Renal cortical epithelial cell (primary cell): ENCODE measurements at regions not wholly inside any gene's neighbourhood (a gene's known extent, or its start where the extent isn't known, plus 50 kb on each side); places are given as distances from the start of the nearest gene placed in this dataset.

Source experiments
- DNase-seq: peaks from one replicate; pipeline ENCODE4 v3.0.0-alpha.2; 2011; ENCODE audit warnings: low read depth

DNA sequence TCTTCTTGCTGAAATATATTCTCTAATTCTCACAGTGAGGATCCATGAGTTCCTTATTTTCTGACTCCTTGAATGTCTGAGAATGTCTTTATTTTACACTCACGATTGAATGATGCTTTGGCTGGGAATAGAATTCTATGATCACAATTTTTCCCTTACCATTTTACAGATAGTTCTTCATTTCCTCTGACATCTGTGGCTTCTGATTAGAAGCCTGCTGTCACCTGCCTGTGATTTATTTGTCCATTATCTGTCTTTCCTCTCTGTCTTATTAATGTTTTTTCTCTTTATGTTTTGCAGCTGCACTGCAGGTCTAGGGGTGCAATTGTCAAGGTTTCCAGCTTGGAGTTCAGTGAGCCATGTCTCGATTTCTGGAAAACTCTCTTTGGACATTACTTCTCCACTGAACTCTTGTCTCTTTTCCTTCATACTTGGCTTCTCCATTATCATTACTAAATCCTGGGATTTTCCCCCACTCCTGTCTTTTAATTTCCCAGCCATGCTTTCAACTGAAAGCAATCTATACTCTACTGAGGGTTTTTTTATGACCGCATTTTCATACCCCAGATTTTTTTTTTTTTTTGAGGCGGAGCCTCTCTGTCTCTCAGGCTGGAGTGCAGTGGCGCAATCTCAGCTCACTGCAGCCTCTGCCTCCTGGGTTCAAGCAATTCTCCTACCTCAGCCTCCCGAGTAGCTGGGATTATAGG is 85.8 kb upstream of the PRNP start:
- DNase-seq, result no peak

DNA sequence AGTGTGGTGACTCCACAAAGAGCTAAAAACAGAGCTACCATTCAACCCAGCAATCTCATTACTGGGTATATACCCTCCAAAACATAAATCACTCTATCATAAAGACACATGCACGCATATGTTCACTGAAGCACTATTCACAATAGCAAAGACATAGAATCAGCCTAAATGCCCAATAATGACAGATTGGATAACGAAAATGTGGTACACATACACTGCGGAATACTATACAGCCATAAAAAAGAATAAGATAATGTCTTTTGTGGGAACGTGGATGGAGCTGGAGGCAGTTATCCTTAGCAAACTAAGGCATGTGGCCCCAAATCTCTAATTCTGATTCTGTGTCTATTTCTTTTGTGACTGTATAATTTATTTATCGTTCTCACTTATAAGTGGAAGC is 89.0 kb upstream of the PRNP start:
- no peak for DNase-seq

DNA sequence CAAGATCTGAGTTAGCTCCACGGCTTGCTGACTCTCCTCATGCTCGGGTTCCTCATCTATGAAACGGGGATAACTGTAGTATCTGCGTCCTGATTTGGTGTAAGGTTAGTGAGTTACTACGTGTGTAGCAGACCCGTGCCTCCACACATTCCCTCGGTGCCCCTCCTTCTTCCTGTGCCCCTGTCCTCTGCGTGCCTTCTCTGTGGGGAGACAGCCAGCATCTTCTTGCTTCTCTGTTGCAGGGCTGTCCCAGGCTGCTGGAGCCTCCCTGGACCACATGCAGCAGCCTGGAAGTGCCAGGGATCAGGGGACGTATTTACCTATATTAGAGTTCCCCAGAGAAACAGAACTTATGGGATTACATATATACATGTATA is 93.1 kb upstream of the PRNP start:
- no peak for DNase-seq

DNA sequence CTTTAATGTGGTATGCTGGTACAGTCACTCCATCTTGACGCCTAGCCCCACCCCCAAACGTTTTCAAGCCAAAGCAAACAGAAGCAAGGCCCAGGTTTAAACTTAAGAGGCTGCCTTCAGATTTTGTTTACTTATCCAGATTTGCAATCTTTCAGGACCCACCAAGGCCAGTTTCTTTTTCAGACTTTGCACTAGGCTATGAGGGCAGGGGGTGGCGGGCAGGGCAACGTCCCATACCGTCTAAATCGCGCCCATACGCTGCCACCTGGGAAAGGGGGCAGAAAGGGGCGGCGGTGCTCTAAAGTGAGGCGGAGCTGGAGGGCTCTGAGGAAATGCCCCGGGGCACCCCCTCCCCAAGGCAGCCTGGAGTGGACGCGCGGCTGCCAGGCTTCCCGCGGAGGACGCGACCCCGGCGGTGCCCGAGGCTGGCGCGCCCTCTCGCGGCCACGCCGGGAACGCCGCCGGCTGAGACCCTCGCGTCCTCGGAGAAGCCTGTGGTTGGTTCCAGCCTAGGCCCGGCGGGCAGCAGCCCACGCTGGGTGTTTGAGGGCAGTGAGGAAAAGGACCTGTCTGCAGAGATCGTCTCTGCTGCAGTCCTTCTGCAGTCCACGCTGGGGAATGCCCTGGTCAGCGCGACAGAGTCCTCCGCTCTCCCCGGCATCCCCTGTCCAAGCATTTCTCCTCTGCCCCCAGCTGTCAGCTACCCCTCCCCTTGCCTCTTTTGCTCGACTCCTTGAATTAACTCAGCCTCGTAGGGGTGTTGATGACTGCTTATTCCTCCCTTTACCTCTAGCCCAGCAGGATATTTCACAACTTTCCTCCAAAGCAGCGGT is 93.7 kb upstream of the PRNP start:
- no peak for DNase-seq

DNA sequence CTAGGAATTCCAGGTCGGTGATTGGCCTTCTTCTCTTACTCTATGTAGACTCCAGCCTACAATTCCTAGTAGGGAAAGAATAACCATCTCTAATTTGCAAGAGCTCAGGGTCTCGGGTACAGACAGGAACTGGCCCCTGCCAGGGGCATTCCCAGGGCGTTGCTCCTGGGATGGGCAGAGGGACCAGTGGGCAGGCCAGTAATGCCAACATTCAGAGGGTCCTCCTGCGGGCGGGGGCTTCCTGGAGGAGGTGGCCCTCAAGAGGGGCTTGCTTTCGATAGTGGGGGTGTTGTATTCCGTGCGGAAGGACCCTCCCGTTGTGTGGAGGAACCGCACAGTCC is 94.3 kb upstream of the PRNP start:
- no peak for DNase-seq

DNA sequence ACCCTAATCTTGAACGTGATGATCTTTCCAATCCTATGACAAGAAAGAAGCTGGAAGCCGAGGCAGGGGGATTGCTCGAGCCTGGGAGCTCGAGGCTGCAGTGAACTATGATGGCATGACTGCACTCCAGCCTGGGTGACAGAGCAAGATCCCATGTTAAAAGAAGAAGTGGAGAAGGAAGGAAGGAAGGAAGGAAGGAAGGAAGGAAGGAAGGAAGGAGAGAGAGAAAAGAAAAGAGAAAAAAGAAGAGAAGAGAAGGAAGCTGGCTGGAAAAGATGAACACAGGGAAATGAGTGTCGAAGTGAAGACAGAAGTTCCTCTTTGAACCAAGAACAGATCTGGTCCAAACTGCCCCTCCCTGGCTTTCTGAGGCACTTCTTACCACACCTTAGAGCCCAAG is 100.5 kb upstream of the PRNP start:
- no peak for DNase-seq

DNA sequence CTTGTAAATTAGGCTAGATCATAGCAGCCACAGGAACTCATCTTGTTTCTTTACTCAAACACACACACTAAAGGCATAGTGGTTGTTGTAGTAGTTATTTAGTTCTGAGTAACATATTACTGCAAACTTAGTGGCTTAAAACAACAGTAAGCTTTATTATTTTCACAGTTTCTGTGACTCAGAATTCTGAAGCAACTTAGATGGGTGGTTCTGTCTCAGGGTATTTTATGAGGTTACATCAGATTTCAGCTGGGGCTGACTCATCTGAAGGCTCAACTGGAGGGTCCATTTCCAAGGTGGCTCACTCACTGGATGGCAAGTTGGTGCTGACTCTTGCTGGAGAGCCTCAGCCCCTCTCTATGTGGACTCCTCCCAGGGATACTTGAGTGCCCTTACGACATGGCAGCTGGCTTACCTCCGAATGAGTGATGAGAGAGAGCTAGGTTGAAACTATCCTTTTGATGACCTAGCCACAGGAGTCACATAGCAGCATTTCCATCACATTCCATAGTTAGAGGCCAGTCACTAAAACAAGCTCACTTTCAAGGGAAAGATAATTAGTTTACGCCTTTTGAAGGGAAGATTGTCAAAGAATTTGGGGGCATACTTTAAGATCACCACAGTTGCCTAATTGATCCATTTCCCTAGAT is 101.0 kb upstream of the PRNP start:
- DNase-seq, result peak; percentile 94

DNA sequence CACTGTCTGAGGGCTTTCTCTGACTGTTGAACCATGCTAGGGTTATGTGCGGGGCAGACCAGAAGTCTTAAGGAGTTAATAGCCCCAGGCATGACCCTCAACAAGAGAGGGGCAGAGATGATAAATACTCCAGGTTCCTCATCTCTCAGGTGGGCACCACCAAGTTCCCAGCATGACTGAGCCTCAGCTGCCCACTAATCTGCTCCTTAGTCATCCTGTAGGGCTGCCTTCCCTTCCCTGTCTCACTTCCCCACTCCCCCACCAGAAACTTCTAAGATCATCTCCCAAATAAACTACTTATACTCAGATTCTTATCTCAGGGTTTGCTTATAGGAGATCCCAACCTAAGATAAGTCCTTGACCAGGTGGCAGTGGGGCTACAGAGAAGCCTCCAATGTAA is 101.7 kb upstream of the PRNP start:
- DNase-seq, result no peak

DNA sequence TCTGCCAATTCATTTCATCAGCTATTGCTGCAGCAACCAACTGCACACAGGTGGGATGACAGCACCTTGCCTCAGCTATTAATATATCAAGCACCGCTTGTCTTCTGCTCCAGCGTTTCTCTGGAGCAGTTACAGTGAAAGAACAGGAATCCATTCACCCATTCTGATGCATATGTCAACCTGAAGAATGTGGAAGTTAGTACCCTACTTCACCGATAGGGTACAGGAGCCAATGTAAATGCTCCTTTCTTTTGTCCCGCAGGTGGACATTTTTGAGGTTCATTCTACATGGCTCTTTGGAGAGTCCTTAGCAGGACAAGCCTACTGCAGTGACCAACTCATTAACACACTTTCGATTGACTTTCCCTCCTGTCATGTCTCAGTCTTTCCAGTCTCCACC is 104.4 kb upstream of the PRNP start:
- no peak for DNase-seq

DNA sequence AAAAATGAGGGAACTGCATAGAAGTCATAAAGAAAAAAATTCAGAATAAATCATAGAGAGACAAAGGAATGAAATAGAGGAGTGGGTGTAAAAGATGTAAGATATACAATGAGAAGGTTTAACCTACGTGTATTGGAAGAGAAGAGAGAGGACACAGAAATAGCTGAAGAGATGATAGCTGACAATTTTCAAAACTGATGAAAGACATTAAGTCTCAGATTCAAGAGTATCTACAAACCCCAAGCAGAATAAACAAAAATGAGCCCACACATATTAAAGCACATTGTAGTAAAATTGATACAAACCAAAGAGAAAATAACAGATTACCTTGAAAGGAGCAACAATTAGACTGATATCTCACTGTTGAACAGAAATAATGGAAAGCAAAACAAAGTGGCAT is 107.9 kb upstream of the PRNP start:
- no peak for DNase-seq

DNA sequence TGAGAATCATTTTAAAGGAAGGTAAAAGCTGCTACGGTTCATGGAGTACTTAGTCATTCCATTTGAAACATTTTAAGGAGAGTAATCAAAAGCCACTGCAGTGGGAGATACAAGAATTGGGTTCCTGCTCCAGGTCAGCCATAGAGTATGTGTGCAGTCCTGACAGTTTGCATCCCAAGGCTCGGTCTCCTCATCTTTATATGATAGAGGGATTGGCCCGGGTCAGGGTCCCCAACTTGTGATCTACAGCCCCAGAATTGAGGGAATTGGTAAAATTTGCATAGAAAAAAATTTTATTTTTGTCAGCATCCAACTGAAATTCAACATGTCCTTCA is 111.9 kb upstream of the PRNP start:
- DNase-seq, result peak; percentile 94

DNA sequence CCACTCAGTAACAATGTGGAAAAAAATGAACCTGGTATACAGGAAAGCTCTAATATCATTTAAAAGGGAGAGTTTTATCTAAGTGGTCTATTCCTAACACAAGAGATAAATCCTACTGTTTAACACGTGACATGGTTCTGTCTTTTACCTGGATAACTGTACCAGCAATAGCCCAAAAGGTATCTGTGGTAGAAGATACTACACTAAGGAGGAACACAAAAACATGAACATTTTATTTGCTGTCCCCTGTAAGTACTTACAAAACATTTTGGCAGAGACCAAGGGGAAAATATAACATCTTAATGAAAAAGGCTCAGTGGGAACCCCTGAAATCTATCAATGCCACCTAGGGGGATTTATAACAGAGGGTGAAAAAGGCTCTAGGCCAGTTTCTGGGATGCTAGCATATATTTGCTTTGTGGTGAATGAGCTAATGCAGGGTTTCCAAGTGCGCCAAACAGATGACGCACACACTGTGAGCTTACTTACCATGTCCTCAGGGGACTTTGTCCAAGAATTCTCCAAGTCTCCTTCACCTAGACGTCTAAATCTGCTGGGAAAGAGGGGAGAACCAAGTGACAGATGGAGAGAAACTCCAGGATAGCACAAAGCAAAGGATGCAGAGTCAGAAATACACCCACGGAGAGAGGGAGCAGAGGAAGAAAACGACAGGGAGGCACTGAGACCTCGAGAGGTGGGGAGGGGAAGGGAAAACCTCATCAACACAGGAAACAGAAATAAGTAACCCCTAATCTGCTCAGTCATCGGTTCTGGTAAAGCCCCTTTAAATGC is 112.5 kb upstream of the PRNP start:
- DNase-seq, result peak; percentile 96

DNA sequence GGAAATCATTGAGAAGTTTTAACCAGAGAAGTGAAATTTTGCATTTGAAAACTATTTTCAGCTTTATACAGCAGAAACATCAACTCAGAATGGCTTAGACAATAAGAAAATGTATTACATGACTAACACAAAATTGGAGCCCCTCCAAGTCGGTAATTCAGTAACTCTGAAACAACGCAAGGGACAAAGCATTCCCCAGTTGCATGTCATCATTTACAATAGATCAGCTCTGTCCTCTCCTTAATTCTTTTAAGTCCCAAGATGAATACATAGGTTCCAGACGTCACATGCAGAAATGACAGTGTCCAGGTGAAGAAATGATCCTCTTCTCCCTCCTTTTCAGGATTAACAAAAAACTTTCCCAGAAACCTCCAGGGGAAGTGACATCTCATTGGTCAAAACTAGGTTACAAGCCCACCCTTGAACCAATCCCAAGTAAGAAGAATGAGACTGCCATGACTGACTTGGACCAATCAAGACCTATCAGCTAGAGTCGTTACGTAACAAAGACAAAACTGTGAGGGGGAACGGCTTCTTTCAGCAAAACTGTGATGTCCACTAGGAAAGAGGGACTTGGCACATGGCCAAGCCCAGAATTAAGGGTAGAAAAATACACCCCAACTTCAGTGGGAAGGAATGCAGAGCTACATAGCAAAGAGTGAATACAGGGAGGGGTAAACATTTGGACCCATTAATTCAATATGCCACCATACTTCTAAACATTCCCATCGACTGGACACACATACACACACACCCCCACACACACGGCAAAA is 114.3 kb upstream of the PRNP start:
- DNase-seq, result peak; percentile 74

DNA sequence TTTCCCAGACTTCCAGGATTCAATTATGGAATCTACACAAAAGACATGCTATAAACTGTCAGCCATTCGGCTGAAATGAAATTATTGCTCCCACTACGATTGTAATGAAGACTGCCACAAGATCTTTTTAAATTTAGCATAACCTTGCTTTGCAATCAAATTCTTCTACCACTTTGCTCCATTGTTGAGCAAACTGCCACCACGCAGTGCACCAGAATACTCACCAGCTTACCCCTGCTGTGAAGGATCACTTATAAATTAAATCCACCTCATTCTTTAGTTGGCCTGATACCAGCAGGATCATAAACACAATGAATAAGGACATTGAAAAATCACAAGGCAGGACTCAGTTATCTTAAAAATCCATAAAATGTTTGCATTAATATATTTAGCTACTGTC is 116.4 kb upstream of the PRNP start:
- no peak for DNase-seq

DNA sequence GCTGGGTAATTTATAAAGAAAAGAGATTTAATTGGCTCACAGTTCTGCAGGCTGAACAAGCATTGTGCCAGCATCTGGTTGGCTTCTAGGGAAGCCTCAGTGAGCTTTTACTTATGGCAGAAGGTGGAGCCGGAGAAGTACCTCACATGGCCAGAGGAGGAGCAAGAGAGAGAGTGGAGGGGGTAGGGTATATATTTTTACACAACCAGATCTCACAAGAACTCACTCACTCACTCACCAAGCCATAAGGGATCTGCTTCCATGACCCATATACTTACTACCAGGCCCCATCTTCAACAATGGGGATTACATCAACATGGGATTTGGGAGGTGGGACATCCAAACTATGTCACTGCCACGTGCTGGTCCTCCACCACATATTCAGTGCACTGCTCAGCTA is 117.2 kb upstream of the PRNP start:
- no peak for DNase-seq

DNA sequence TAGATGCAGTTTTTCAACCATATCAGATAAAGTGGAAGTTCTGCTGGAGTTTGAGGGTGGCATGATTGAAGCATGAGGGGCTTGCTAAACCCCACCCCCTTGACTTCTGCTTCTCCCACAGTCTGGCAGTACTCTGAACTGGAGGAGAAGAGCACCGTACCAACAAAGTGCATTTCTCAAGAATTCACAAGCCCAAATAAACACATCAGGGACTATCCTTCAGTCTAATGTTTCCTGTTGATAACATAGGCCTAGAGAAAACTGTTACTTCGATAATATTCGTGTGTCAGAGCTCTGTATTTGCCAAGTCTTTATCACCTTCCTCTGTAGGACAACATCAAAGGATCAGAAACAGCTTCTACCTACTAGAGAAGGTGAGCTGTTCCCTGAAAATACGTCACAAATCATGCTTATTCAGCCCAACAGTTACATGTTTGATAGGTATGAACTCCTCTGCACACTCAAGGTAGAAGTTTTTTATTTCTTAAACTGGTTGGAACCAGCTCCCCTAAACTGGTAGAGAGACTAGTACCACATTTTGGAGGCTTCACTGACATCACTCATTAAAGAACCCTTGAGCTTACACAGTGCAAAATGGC is 117.8 kb upstream of the PRNP start:
- no peak for DNase-seq

DNA sequence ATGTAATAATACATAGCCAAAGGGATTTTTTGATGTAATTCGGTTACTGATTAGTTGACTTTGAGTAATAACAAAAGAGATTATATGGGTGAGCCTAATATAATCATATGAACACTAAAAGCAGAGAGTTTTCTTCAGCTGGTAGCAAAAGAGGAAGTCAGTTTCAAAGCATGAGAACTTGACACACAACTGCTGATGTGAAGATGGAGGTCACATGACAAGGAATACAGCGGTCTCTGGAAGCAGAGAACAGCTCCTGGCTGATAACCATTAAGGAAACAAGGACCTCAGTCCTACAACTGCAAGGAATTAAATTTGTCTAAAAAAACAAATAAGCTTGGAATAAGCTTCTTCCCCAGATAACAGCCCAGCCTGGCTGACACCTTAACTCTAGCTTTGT is 119.1 kb upstream of the PRNP start:
- DNase-seq, result no peak

DNA sequence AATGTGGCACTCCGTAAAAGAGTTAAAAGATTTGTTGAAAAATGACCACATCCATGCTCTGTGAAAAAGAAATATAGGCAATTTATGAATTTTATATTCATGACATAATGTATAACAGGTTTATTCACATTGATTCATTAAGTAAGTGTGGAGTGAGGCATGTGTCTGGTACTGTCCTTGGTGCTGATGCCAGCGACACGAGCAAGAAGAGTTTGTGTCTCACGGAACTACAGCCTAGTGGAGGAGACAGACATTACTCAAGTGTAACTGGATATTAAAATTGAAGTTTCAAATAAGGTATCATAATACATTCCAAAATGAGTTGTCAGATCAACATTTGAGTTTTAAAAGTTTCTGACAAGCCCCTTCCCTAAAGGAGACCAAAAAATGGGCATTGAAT is 122.7 kb upstream of the PRNP start:
- peak; percentile 62 for DNase-seq

DNA sequence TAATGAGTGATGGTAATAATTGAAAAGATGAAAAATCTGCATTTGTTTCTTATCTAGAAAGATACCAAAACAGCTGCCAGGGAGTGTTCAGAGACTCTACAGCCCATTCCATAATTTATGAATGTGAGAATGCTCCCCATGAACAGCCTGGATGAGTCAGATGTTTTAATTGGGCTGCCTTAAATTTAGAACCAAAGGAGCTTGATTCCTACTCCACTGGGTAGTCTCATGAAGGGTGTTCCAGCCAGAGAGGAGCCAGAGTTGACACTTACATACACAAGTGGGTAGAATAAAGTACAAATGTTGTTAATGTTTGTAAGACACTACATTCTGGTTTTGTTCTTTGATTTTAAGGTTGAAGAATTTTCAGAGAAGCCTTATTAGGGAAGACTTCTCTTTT is 123.2 kb upstream of the PRNP start:
- no peak for DNase-seq

DNA sequence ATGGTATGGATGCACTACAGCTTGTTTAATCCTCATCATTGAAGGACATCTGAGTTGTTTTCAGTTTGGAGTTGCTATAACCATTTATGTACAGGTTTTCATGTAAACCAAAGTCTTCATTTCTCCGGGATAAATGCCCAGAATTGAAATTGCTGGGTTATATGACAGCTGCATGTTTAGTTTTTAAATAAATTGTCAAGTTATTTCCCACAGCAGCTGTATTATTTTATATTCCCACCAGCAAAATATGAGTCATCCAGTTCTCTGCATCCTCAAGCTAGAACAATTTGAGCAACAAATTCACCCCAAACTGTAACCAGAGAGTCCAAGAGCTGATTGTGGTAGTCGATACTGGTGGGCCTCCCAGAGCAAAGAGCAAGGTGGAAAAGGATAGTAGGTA is 125.6 kb upstream of the PRNP start:
- DNase-seq, result no peak

DNA sequence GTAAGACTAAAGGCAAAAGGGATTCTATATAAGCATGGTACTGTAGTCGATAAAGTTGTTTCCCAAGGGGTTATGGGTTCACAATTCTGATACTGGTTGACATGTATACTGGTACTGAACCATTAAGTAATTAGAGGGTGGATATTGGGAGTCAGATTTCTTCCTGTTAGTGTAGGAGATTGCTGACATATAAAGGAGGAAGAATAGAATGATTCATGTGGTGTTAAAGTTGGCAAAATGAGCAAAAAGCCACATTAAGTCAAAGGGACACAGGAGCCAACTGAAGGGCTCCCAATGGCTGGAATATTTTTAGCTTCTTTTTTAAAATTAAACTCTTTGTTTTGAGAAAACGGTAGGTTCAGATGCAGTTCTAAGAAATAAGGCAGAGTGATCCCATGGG is 126.3 kb upstream of the PRNP start:
- no peak for DNase-seq
